ENCODE measurements at regions not wholly inside any gene's neighbourhood (a gene's known extent, or its start where the extent isn't known, plus 50 kb on each side); places are given as distances from the start of the nearest gene placed in this dataset.
"Not testable (repeated sequence)": the region's sequence is repeated elsewhere in the genome, so short reads cannot be mapped to it uniquely, and the experiment has no call there.

- DNase-seq = no peak
Measured at GRCh38 chr2:234898534-234899053, 53.2 kb upstream of the SH3BP4 start.

GRCh38 chr2:234888442-234888841 is 63.4 kb upstream of the SH3BP4 start:
- not testable (repeated sequence) for DNase-seq

- no peak for DNase-seq
Measured at GRCh38 chr2:234887195-234887594, 64.6 kb upstream of the SH3BP4 start.

GRCh38 chr2:234885886-234886285 is 65.9 kb upstream of the SH3BP4 start:
- DNase-seq = no peak

- DNase-seq = no peak
Measured at GRCh38 chr2:234885118-234885517, 66.7 kb upstream of the SH3BP4 start.

GRCh38 chr2:234884591-234884990 is 67.2 kb upstream of the SH3BP4 start:
- no peak for DNase-seq

- DNase-seq = no peak
Measured at GRCh38 chr2:234881413-234882241, 70.2 kb upstream of the SH3BP4 start.

- DNase-seq = no peak
Measured at GRCh38 chr2:234880551-234881211, 71.1 kb upstream of the SH3BP4 start.

GRCh38 chr2:234879671-234880455 is 72.0 kb upstream of the SH3BP4 start:
- DNase-seq = no peak

GRCh38 chr2:234876621-234877020 is 75.2 kb upstream of the SH3BP4 start:
- DNase-seq = not testable (repeated sequence)

- DNase-seq = no peak
Measured at GRCh38 chr2:234874347-234875046, 77.3 kb upstream of the SH3BP4 start.

GRCh38 chr2:234873828-234874173 is 78.0 kb upstream of the SH3BP4 start:
- no peak for DNase-seq

- no peak for DNase-seq
Measured at GRCh38 chr2:234873103-234873827, 78.6 kb upstream of the SH3BP4 start.

- DNase-seq = no peak
Measured at GRCh38 chr2:234869969-234870368, 81.8 kb upstream of the SH3BP4 start.

- no peak for DNase-seq
Measured at GRCh38 chr2:234869164-234869563, 82.7 kb upstream of the SH3BP4 start.

- DNase-seq = no peak
Measured at GRCh38 chr2:234867882-234868285, 83.9 kb upstream of the SH3BP4 start.

GRCh38 chr2:234865586-234865985 is 86.2 kb upstream of the SH3BP4 start:
- no peak for DNase-seq

- no peak for DNase-seq
Measured at GRCh38 chr2:234865040-234865439, 86.8 kb upstream of the SH3BP4 start.

- DNase-seq = no peak
Measured at GRCh38 chr2:234864506-234864905, 87.3 kb upstream of the SH3BP4 start.

- DNase-seq = no peak
Measured at GRCh38 chr2:234863043-234863934, 88.5 kb upstream of the SH3BP4 start.

All from activated T-cell treated with anti-CD3 and anti-CD28 coated beads for 4 hours (primary cell).